ENCODE measurements at regions not wholly inside any gene's neighbourhood (a gene's known extent, or its start where the extent isn't known, plus 50 kb on each side); places are given as distances from the start of the nearest gene placed in this dataset.

GRCh38 chr19:31938675-31939074 lies 406.7 kb upstream of the ZNF507 start:
- Histone ChIP-seq H3K4me3 (ENCODE audit: insufficient read length, low read depth) (no peak overlapping the region), H3K9ac (ENCODE audit: insufficient read length, low read depth) (no peak overlapping the region), H3K27me3 (ENCODE audit: insufficient read depth, insufficient read length) (no peaks in the 10 kb centered on the region), H3K36me3 (ENCODE audit: insufficient read depth, insufficient read length, low read length) (no peaks in the 10 kb centered on the region), H3K4me1 (ENCODE audit: insufficient read depth, insufficient read length) (no peaks in the 10 kb centered on the region), H3K9me3 (ENCODE audit: insufficient read depth, low read length) (no peaks in the 10 kb centered on the region)
- no peak for DNase-seq (ENCODE audit: low read depth, low spot score)
- TF ChIP-seq YY1 (IDR thresholded peaks at IDR 0.05; ENCODE audit: insufficient read depth, insufficient read length) (no peak), ZNF274 (IDR thresholded peaks at IDR 0.05; ENCODE audit: low read depth, low read length) (no peak), SUZ12 (IDR thresholded peaks at IDR 0.05; ENCODE audit: extremely low read depth, insufficient read depth, insufficient read length) (no peak)

- Histone ChIP-seq H3K27me3 (ENCODE audit: insufficient read depth, insufficient read length) (no peaks in the 10 kb centered on the region), H3K9ac (ENCODE audit: insufficient read length, low read depth) (no peak overlapping the region), H3K4me3 (ENCODE audit: insufficient read length, low read depth) (no peak overlapping the region), H3K4me1 (ENCODE audit: insufficient read depth, insufficient read length) (no peaks in the 10 kb centered on the region), H3K9me3 (ENCODE audit: insufficient read depth, low read length) (no peaks in the 10 kb centered on the region), H3K36me3 (ENCODE audit: insufficient read depth, insufficient read length, low read length) (no peaks in the 10 kb centered on the region)
- TF ChIP-seq ZNF274 (IDR thresholded peaks at IDR 0.05; ENCODE audit: low read depth, low read length) (no peak), YY1 (IDR thresholded peaks at IDR 0.05; ENCODE audit: insufficient read depth, insufficient read length) (no peak), SUZ12 (IDR thresholded peaks at IDR 0.05; ENCODE audit: extremely low read depth, insufficient read depth, insufficient read length) (no peak)
- no peak for DNase-seq (ENCODE audit: low read depth, low spot score)
Measured at GRCh38 chr19:31940396-31940795, 405.0 kb upstream of the ZNF507 start.

- H3K9ac ChIP-seq (ENCODE audit: insufficient read length, low read depth) = no peak overlapping the region
- DNase-seq (ENCODE audit: low read depth, low spot score) = no peak
- H3K36me3 ChIP-seq (ENCODE audit: insufficient read depth, insufficient read length, low read length) = no peaks in the 10 kb centered on the region
- TF ChIP-seq YY1 (IDR thresholded peaks at IDR 0.05; ENCODE audit: insufficient read depth, insufficient read length) (no peak), SUZ12 (IDR thresholded peaks at IDR 0.05; ENCODE audit: extremely low read depth, insufficient read depth, insufficient read length) (no peak), ZNF274 (IDR thresholded peaks at IDR 0.05; ENCODE audit: low read depth, low read length) (no peak)
- H3K27me3 ChIP-seq (ENCODE audit: insufficient read depth, insufficient read length) = no peaks in the 10 kb centered on the region
- no peaks in the 10 kb centered on the region for H3K9me3 ChIP-seq (ENCODE audit: insufficient read depth, low read length)
- no peaks in the 10 kb centered on the region for H3K4me1 ChIP-seq (ENCODE audit: insufficient read depth, insufficient read length)
- no peak overlapping the region for H3K4me3 ChIP-seq (ENCODE audit: insufficient read length, low read depth)
Measured at GRCh38 chr19:31943191-31943661, 402.2 kb upstream of the ZNF507 start.

GRCh38 chr19:31943778-31944177 lies 401.6 kb upstream of the ZNF507 start:
- Histone ChIP-seq H3K4me1 (ENCODE audit: insufficient read depth, insufficient read length) (no peaks in the 10 kb centered on the region), H3K9me3 (ENCODE audit: insufficient read depth, low read length) (no peaks in the 10 kb centered on the region), H3K27me3 (ENCODE audit: insufficient read depth, insufficient read length) (no peaks in the 10 kb centered on the region), H3K36me3 (ENCODE audit: insufficient read depth, insufficient read length, low read length) (no peaks in the 10 kb centered on the region), H3K4me3 (ENCODE audit: insufficient read length, low read depth) (no peak overlapping the region), H3K9ac (ENCODE audit: insufficient read length, low read depth) (no peak overlapping the region)
- no peak for TF ChIP-seq ZNF274 (IDR thresholded peaks at IDR 0.05; ENCODE audit: low read depth, low read length)
- no peak for TF ChIP-seq YY1 (IDR thresholded peaks at IDR 0.05; ENCODE audit: insufficient read depth, insufficient read length)
- TF ChIP-seq SUZ12 (IDR thresholded peaks at IDR 0.05; ENCODE audit: extremely low read depth, insufficient read depth, insufficient read length) = no peak
- DNase-seq (ENCODE audit: low read depth, low spot score) = no peak

- H3K4me1 ChIP-seq (ENCODE audit: insufficient read depth, insufficient read length) = no peaks in the 10 kb centered on the region
- TF ChIP-seq SUZ12 (IDR thresholded peaks at IDR 0.05; ENCODE audit: extremely low read depth, insufficient read depth, insufficient read length) = no peak
- TF ChIP-seq YY1 (IDR thresholded peaks at IDR 0.05; ENCODE audit: insufficient read depth, insufficient read length) = no peak
- TF ChIP-seq ZNF274 (IDR thresholded peaks at IDR 0.05; ENCODE audit: low read depth, low read length) = no peak
- H3K27me3 ChIP-seq (ENCODE audit: insufficient read depth, insufficient read length) = no peaks in the 10 kb centered on the region
- H3K9ac ChIP-seq (ENCODE audit: insufficient read length, low read depth) = no peak overlapping the region
- H3K9me3 ChIP-seq (ENCODE audit: insufficient read depth, low read length) = no peaks in the 10 kb centered on the region
- no peak overlapping the region for H3K4me3 ChIP-seq (ENCODE audit: insufficient read length, low read depth)
- H3K36me3 ChIP-seq (ENCODE audit: insufficient read depth, insufficient read length, low read length) = no peaks in the 10 kb centered on the region
- DNase-seq (ENCODE audit: low read depth, low spot score) = no peak
Measured at GRCh38 chr19:31944326-31944725, 401.1 kb upstream of the ZNF507 start.

- Histone ChIP-seq H3K4me1 (ENCODE audit: insufficient read depth, insufficient read length) (no peaks in the 10 kb centered on the region), H3K9me3 (ENCODE audit: insufficient read depth, low read length) (no peaks in the 10 kb centered on the region), H3K9ac (ENCODE audit: insufficient read length, low read depth) (no peak overlapping the region), H3K27me3 (ENCODE audit: insufficient read depth, insufficient read length) (no peaks in the 10 kb centered on the region), H3K4me3 (ENCODE audit: insufficient read length, low read depth) (no peak overlapping the region), H3K36me3 (ENCODE audit: insufficient read depth, insufficient read length, low read length) (no peaks in the 10 kb centered on the region)
- TF ChIP-seq SUZ12 (IDR thresholded peaks at IDR 0.05; ENCODE audit: extremely low read depth, insufficient read depth, insufficient read length) (no peak), YY1 (IDR thresholded peaks at IDR 0.05; ENCODE audit: insufficient read depth, insufficient read length) (no peak), ZNF274 (IDR thresholded peaks at IDR 0.05; ENCODE audit: low read depth, low read length) (no peak)
- no peak for DNase-seq (ENCODE audit: low read depth, low spot score)
Measured at GRCh38 chr19:31946491-31946890, 398.9 kb upstream of the ZNF507 start.

- no peaks in the 10 kb centered on the region for H3K36me3 ChIP-seq (ENCODE audit: insufficient read depth, insufficient read length, low read length)
- H3K4me1 ChIP-seq (ENCODE audit: insufficient read depth, insufficient read length) = no peaks in the 10 kb centered on the region
- TF ChIP-seq YY1 (IDR thresholded peaks at IDR 0.05; ENCODE audit: insufficient read depth, insufficient read length) = no peak
- no peak for TF ChIP-seq SUZ12 (IDR thresholded peaks at IDR 0.05; ENCODE audit: extremely low read depth, insufficient read depth, insufficient read length)
- no peak for TF ChIP-seq ZNF274 (IDR thresholded peaks at IDR 0.05; ENCODE audit: low read depth, low read length)
- no peak overlapping the region for H3K9ac ChIP-seq (ENCODE audit: insufficient read length, low read depth)
- DNase-seq (ENCODE audit: low read depth, low spot score) = no peak
- no peaks in the 10 kb centered on the region for H3K27me3 ChIP-seq (ENCODE audit: insufficient read depth, insufficient read length)
- H3K4me3 ChIP-seq (ENCODE audit: insufficient read length, low read depth) = no peak overlapping the region
- no peaks in the 10 kb centered on the region for H3K9me3 ChIP-seq (ENCODE audit: insufficient read depth, low read length)
Measured at GRCh38 chr19:31947436-31948115, 397.8 kb upstream of the ZNF507 start.
